GM18507 (cell line): ENCODE measurements at regions not wholly inside any gene's neighbourhood (a gene's known extent, or its start where the extent isn't known, plus 50 kb on each side); places are given as distances from the start of the nearest gene placed in this dataset.

Source experiments
- DNase-seq: peaks from one replicate; pipeline ENCODE4 v3.0.0; 2011; ENCODE audit warnings: low read depth; ENCODE audit not compliant: insufficient read length; ENCODE audit errors: extremely low spot score
- FAIRE-seq: peaks from 2 replicates; lab custom pipeline; 2011; peaks lifted over from hg19 to GRCh38; lab: Jason Lieb, UNC

DNA sequence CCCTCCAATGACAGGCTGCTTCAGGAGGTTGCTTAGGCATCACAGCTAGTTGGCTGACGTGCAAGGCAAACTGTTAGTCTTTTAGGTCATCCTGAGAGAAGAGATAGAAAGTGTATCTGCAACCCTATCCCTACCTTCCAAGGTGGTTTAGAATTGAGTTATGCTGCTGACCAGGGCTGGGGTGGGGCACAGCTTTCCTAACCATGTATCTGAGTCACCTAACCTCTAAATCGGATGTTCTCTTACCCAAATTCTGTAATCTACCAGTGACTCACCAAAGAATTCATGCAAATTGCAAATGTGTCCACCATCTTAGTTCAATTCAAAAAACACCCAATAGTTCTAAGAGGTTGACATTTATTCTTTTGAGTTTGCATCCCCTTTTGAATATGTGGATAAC lies 107.2 kb upstream of the DYNLRB2 start:
- FAIRE-seq = no peak
- DNase-seq = no peak

DNA sequence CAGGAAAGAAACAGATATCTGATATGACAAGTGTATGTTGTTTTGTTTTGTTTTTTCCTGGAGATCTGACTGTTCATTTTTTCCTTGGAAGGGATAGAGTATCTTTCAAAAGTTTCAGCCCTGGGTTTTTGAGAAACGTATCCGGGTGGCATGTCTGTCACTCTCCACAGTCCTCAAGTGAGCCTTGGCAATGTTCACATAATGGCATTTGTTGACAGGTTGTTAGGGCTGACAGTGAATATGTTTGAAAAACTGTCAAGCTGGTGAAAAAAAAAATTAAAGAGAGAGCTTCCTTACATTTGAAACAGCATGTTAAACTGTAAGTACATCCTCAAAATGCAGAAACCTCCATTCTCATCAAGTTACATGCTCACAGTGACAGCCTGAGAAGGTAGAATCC lies 113.0 kb upstream of the DYNLRB2 start:
- no peak for FAIRE-seq

DNA sequence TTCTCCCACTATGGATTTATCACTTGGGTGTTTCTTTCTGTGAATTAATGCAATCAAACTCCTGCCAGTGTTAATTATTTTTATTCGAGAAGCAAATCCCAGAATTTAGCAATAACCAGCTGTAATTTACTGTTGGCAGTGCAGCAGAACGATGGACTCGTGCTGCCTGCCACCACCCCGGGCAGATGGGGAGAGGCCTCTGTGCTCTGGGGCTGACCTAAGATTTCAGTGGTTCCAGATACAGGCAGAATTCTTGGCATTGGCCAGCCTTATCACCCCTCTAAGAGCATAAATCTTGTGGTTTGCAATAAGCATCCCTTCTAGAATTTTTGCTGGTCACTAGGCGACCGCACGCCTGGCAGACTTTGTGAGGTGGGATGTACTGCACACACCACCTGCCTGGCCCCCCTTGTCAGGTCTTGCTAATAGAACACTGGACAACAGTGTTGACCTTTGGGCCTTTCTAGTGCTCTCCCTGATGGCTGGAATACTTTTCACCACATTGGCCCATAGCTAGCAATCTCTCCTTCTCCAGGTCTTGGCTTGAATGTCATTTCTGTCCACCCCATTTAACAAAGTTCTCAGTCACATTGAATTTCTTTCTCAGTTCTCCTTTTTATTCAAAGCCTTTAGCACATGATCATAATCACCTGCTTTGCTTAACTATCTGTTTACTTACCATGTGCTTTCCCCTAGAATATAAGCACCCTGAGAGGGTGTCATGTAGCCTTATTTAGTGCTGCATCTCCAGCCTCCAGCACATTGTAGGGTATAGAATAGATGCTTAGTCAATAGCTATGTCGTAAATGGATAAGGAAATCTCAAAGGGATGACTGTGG lies 122.1 kb upstream of the DYNLRB2 start:
- DNase-seq (no peak), FAIRE-seq (no peak)

More for the DNA sequence above, 113.0 kb upstream of the DYNLRB2 start:
- no peak for DNase-seq

DNA sequence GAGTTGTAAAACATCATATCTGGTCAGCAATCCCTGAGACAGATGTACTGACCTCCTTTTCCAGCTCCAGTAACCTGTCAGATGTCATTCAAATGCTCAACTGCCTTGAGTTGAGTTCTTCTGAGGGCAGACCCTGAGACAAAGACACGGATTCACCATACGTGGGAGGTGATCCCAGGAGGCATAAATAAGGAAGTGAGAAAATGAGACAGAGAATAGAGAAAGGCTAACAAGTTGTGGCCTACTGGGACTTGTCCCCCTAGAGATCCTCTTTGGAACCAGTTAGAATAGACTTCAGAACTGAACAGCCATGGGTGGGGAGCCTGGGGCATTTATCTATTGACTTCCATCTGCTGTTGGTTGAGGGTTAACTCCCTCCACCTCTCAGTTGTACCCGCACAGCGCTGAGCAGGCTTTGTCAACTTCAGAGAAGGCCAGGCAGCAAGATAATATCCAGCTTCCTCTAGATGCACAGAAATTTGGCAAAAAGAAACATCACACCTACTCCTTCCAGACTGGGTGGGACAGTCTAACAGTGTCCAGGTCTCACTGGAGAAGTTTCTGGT lies 123.0 kb upstream of the DYNLRB2 start:
- FAIRE-seq (no peak), DNase-seq (no peak)

DNA sequence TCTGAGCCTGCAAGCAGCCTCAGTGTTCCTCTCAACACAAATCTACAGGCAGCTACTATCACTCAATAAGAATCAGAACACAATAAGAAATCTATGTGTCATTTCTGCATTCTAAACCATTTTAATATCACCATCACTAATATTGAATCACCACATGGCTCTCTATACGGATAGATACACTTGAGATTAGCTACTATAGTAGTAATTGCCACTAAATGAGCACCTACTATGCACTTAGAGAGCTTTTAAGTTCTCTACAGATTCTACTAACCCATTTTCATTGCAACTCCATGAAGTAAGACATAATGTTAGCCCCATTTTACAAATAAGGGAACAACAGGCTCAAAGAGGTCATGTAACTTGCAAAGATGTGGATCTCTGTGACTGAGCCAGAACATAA lies 132.8 kb upstream of the DYNLRB2 start:
- DNase-seq (no peak), FAIRE-seq (no peak)

DNA sequence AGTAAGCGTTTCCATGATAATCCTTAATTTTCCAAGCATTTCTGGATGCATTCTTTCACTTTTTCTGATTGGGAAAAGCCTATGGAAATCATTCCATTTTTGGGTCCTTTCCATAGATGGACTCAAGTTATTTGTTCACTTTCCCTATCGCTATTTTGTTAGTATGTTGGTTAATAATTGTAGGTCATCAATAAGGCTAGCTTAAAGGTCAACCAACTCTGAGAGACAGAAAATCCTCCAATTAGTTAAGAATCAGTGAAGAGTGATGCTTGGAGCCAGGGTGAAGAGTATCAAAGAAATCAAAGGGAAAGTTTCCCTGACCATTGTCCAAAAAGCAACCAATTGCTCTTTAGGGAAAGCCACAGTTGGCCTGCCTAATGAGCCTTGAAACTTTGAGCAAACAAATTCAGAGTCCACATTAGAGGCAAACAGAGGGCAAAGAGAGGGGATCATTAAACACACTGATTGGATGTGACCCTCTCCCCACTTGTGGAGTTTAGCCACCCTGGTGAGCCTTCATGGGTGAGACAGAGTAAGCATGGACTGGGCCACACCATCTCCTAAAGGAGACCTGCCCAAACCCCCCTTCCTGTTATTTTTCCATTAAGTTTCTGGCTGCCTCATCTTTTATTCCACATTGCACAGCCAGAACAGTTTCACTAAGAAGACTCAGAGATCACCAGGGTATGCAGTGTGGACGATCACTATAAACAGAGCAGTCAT lies 133.4 kb upstream of the DYNLRB2 start:
- no peak for DNase-seq
- FAIRE-seq = no peak

DNA sequence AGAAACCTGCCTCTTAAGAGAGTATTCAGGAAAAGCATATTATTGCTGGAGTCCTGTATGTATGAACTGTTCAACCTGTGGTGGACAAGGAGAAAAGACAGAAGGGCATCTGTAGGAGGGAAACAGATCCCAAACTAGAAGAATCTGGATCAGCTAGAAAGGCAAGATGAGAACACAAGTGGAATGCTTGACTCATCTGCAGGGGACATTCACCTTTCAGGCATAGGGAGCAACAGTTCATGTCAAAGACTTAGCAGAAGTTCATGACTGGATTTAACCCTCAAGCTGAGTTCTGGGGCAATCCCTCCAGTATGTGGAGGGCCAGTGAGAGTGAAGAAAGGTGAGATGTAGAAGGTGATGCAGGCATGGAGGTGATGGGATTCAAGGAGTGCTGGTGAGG lies 135.9 kb upstream of the DYNLRB2 start:
- FAIRE-seq (no peak), DNase-seq (no peak)

DNA sequence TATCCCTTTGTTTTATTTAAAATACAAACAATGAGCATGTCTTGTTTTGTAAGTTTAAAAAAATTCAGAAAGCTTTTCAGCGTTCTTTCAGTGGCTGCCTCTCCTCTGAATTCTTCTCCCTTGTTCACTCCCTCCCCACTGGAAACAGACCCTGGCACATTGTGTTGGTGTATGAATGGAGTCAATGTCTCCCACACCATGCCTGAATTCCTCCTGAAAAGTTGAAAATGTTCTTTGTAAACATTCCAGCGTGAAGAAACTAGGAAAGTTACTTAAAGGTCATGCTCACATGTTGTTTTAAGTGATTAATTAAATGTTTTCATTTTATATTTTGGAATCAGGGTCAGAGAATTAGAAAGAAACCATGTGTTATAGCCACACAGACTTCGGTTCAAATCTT lies 136.9 kb upstream of the DYNLRB2 start:
- FAIRE-seq (no peak), DNase-seq (no peak)

DNA sequence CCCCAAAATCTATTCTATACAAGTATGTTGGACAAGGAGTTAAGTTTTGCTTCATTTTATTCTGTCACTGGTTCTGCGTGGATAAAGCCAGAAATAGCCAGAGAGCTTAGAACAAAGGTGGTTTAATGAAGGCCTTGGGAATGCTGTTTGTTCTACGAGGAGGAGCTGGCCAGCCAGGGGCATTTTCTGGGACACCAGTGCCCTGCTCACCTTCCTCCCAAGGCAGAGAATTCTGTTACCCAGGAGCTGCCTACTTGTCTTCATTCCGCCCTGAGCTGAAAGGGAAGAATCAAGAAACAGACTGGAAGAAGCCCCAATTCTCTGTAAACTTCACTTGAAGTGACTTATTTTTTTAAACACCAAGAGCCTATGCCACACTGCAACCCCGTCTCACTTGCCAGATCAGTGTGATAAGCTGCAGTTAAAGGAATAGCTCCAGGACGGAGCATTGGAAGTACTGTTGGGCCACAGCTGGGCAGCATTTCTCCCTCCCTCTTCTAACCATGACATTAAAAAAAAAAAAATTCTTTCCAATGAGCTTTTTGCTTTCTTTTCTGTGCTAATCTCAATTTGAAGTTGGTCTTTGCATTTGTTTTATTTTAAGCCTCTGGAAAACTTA lies 149.8 kb upstream of the DYNLRB2 start:
- FAIRE-seq (no peak), DNase-seq (no peak)

DNA sequence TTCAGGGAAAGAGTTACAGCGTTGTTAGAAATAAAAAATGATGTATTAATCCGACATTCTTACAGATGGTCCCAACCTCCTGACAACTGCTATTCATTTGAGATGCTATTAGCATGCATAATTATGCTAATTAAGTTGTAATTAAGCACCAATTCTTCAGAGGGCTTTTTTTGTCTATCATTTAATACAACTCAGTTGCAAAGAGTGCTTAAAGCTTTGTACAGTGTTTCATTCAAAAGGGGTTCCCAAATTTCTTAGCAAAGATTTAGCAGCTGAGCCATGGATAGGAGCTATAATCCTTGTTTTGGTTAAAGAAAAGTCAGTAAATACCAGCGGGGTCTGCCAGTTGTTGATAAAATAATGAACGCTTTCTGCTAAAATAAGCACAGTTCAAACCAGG lies 150.7 kb upstream of the DYNLRB2 start:
- DNase-seq (no peak), FAIRE-seq (no peak)

DNA sequence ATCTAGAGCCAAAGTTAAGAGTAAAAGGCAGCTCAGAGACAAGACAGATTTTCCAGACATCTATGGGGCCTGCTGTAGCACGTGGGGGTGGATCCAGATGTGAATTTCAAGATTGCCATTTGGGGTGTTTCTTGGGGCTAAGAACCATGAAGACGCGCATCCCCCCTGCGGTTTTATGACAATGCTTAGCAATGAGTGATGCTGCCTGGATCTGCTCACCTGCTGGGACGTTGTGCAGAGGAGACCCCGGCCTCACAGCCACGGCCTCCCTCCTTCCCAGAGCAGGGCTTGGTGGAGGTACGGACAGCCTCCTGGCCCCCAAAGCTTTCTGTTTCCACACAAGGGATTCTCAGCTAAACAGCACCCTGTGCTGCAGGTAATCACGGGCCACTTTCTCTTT lies 151.5 kb upstream of the DYNLRB2 start:
- DNase-seq (no peak), FAIRE-seq (no peak)

DNA sequence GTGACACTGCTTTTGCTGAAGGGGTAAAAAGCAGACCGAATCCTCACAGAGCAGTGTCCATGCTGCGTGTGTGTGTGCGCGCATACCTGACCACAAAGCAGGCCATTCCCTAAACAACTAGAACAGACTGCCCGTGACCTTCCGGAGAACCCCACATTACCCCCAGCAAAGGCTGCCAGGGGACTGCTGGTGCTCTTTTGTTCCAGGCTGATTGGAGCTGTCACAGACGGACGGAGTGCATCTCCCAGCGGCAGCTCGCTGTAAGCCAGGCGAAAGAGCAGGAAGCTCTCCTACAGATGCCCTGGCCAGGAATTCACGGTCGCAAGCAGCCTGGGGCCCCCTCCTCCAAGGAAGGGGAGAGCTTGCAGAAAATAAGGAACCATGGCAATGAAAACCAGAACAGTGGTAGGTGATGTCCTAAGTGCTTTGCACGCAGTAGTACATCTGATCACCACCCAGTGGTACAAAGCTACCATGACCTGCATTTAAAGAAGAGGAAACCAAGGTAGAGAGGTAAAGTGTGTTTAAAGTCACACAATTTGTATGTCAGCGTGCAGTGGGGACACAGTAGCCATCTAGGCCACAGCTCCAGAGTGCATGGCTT lies 153.4 kb upstream of the DYNLRB2 start:
- DNase-seq (no peak), FAIRE-seq (no peak)

DNA sequence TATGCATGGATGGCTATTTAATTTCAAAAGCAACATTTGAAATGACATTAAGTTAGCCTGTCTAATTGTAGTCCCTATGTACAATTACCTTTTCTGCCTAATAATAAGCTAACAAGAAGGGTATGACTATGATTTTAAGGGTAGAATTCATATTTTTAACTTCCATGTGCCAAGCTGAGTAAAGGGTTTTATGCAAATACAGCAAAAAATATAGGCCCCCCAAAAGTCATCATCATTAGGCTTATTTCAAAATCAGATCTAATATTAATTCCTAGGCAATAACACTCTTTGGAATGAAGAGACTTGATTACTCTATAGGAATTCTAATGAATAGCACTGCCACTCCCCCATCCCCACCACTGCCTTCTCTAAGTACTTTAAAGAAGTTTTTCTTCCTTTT lies 155.9 kb upstream of the DYNLRB2 start:
- FAIRE-seq (no peak), DNase-seq (no peak)

DNA sequence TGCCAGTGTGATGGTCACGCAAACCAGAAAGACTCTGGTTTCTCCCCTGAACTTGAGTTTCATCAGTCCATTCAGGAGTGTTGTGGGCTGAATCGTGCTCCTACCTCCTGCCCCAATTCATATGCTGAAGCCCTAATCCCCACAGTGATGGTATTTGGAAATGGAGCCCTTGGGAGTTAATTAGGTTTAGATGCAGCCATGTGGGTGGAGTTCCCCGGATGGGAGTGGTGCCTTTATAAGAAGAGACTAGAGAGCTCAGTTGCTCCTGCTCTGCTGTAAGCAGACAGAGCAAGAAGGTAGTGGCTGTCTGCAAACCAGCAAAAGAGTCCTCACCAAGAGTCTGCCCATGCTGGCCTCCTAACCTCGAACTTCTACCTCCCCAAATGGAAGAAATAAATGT lies 160.3 kb upstream of the DYNLRB2 start:
- no peak for FAIRE-seq
- no peak for DNase-seq

DNA sequence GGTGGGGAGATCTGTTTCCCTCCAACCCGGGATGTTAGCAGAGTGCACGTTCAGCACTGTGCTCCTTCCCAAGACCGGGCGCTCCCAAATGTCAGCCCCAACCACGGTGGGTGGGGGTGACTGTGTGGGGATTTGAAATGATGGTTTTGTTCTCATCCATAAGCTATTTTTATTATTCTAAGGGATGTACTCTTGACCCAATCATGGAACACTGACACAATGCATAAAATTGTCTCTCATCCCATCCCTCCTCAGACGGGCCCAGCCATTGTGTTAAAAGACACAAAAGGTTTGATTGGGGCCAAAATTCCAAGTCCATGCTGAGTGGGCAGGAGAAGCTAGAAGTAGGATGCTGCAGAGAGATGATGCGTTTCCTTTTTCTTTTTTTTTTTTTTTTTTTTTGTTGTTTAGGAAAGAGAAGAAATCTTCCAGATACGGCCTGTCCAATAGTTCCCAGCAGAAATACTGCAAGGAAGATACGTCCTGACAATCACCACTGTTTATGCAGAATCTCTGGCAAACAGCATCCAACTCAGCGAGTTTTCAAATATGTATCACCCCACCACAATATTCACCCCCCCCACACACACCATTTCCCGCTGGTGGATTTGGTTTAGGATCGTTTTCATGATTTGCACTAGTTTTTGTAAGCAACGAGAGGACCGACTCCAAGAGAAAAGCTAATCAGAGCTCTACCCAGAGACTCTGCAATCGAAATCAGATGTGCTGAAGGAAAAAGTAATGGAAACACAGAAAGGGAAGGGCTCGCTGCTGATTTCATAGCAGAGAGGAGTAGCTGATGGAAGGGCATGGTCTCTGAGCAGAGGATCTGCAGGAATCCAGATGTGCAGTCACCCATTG lies 163.5 kb upstream of the DYNLRB2 start:
- FAIRE-seq = no peak
- no peak for DNase-seq

DNA sequence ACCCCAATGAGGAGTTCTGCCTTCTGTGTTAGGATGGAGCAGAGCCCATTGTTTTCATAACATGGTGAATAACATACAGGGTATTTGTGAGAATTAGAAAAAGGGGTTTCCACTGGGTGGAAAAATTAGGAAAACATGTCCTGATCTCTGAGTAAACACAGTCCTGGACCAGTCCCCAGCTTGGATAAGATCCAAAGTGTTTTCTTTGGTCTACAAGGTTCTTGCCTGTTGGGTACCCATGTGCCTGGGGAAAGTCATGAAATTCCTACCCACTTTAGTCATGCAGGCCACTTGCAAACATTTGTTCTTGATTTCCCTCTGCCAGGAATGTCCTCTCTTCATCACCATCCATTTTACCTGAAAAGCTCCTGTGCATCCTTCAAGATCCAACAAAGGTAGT lies 164.8 kb upstream of the DYNLRB2 start:
- FAIRE-seq (no peak), DNase-seq (no peak)

DNA sequence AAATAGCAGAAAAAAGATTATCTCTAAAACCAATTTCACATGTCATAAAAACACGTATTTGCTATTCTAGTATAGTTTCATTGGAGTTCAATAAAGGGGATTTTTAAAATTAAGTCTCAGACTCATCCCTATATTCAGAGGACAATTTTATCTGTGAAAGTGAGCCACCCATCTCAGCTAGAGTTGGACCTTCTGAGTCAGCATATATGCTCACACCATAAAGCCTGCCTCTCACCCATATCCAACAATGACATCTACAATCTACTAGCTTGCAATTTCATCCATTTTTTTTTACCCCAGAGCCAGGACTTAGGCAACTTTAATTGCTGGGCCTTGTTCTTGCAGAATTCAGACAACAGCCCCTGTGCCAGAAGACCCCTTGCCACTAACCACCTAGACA lies 165.3 kb upstream of the DYNLRB2 start:
- FAIRE-seq (no peak), DNase-seq (no peak)

DNA sequence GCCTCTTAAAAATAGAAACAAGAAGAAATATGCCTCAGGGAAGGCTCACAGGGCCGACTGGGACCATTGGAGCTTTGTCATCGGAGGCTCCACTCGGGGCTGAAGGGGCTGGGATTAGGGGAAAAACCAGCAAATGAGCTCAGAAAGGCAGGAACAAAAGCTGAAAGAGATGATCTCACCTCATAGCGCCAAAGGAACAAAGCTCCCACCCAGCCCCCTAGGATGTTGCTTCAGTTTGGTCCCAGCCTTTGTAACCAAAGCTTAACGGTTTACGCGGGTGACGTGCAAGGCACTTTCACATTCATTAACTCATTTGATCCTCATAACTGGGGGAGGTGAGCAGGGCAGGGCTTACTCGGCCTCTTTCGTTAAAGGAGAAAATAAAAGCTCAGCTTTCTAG lies 168.5 kb upstream of the DYNLRB2 start:
- DNase-seq (no peak), FAIRE-seq (no peak)
